ENCODE measurements at regions not wholly inside any gene's neighbourhood (a gene's known extent, or its start where the extent isn't known, plus 50 kb on each side); places are given as distances from the start of the nearest gene placed in this dataset.

DNA sequence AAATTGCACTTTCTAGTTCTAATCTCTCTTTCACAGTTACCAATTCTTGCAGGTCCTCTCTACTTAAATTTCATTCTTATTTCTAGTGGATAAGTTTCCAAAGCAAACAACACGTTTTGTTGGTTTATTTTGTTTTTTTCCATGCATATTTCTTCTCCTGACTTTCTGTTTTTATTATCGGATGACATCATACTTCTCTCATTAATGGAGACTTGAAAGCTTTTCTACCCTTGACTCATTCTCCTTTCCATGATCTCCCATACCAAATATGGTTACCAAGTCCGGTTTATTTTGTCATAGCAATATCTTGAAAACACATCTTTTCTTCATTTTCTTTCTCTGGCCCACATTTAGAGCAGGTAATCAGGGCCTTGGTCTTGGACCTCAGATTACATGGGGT lies 796.5 kb downstream of the GALC start:
- Histone ChIP-seq H3K9ac (ENCODE audit: control insufficient read depth, insufficient read depth, low read length) (no peak overlapping the region), H3K9me3 (replicated peaks; ENCODE audit: control insufficient read depth, insufficient read depth, low read length) (no peaks in the 10 kb centered on the region), H3K4me3 (no peak overlapping the region), H2AFZ (ENCODE audit: control insufficient read depth, low read depth, low read length) (no peak overlapping the region), H3K4me2 (ENCODE audit: control insufficient read depth, insufficient read depth) (no peak overlapping the region), H3K4me1 (ENCODE audit: control insufficient read depth, insufficient read depth, low read length) (no peaks in the 10 kb centered on the region), H4K20me1 (ENCODE audit: control insufficient read depth, insufficient read depth) (no peaks in the 10 kb centered on the region), H3K27me3 (replicated peaks in 1 of 2; ENCODE audit: control insufficient read depth in 2 of 2, insufficient read depth in 2 of 2, low read length in 1 of 2) (no peaks in the 10 kb centered on the region), H3K36me3 (ENCODE audit: control insufficient read depth in 2 of 2, insufficient read depth in 2 of 2, low read length in 1 of 2) (no peaks in the 10 kb centered on the region), H3K79me2 (ENCODE audit: control insufficient read depth, insufficient read depth, low read length) (no peaks in the 10 kb centered on the region), H3K27ac (ENCODE audit: control insufficient read depth, insufficient read depth) (no peak overlapping the region)
- RAD21 ChIA-PET (ENCODE audit: unreplicated experiment) = no interaction called here
- SMC1A ChIA-PET (ENCODE audit: uncharacterized antibody, unreplicated experiment) = interaction anchor here (0.6 kb wide), 1 partner anchor 120 kb away, joined by 3 read pairs; no protein-coding TSS in a partner anchor
- WGBS (ENCODE audit: insufficient coverage, insufficient replicate concordance, low lambda C conversion rate, missing lambda C conversion rate) = 31% methylated on average over 3 of the region's 3 CpGs
- TF ChIP-seq, protein P1, sequence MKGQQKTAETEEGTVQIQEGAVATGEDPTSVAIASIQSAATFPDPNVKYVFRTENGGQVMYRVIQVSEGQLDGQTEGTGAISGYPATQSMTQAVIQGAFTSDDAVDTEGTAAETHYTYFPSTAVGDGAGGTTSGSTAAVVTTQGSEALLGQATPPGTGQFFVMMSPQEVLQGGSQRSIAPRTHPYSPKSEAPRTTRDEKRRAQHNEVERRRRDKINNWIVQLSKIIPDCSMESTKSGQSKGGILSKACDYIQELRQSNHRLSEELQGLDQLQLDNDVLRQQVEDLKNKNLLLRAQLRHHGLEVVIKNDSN (IDR thresholded peaks at IDR 0.05; ENCODE audit: borderline replicate concordance, extremely low read length, insufficient read depth, low read depth, low read length) = no peak
- no peak for TF ChIP-seq SIX5 (IDR thresholded peaks at IDR 0.05; ENCODE audit: low read depth, low read length, severe bottlenecking)
- TF ChIP-seq, protein P2, sequence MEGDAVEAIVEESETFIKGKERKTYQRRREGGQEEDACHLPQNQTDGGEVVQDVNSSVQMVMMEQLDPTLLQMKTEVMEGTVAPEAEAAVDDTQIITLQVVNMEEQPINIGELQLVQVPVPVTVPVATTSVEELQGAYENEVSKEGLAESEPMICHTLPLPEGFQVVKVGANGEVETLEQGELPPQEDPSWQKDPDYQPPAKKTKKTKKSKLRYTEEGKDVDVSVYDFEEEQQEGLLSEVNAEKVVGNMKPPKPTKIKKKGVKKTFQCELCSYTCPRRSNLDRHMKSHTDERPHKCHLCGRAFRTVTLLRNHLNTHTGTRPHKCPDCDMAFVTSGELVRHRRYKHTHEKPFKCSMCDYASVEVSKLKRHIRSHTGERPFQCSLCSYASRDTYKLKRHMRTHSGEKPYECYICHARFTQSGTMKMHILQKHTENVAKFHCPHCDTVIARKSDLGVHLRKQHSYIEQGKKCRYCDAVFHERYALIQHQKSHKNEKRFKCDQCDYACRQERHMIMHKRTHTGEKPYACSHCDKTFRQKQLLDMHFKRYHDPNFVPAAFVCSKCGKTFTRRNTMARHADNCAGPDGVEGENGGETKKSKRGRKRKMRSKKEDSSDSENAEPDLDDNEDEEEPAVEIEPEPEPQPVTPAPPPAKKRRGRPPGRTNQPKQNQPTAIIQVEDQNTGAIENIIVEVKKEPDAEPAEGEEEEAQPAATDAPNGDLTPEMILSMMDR (IDR thresholded peaks at IDR 0.05 in 2 of 3, conservative IDR thresholded peaks at IDR 0.05 in 1 of 3; ENCODE audit: control insufficient read depth in 2 of 3, extremely low read depth in 1 of 3, insufficient read depth in 1 of 3, low read depth in 3 of 3, low read length in 3 of 3) = no peak
- no peak for TF ChIP-seq CREM (IDR thresholded peaks at IDR 0.05; ENCODE audit: low read depth)
- no peak for TF ChIP-seq SIN3A (IDR thresholded peaks at IDR 0.05; ENCODE audit: low read depth, low read length)
- intact Hi-C loops (cut with micrococcal nuclease; ENCODE audit: unreplicated experiment) = no loop called here
- ATAC-seq (no peak), DNase-seq (ENCODE audit: low read depth, low spot score) (no peak), FAIRE-seq (no peak)
- no TSS peak for BruUV-seq (replicated peaks)
- in situ Hi-C loops (cut with MboI) = no loop called here
- POLR2A ChIA-PET = no interaction called here
- CTCF ChIA-PET = no interaction called here
